Lower lobe of right lung (tissue), 2 donors: ENCODE measurements at regions not wholly inside any gene's neighbourhood (a gene's known extent, or its start where the extent isn't known, plus 50 kb on each side); places are given as distances from the start of the nearest gene placed in this dataset.

Experiments used
- ATAC-seq, 2 donors: fragments of 200-7000 bp; cut with Tn5 transposase; one replicate each; pipeline ENCODE4 v1.9.1; 2020 to 2022; ENCODE audit warnings: mild to moderate bottlenecking in 2 of 2, moderate library complexity in 2 of 2
- DNase-seq: peaks from one replicate; pipeline ENCODE4 v3.0.0-alpha.2; 2020
- H3K27ac ChIP-seq: fragments of 200-600 bp; one replicate; pipeline ENCODE4 v1.8.0; 2022
- H3K27me3 ChIP-seq: fragments of 200-600 bp; one replicate; pipeline ENCODE4 v1.8.0; 2022; ENCODE audit warnings: low read depth
- H3K36me3 ChIP-seq: fragments of 200-600 bp; one replicate; pipeline ENCODE4 v1.8.0; 2022; ENCODE audit warnings: mild to moderate bottlenecking
- H3K4me1 ChIP-seq: fragments of 200-600 bp; one replicate; pipeline ENCODE4 v1.8.0; 2022
- H3K4me3 ChIP-seq: fragments of 200-600 bp; one replicate; pipeline ENCODE4 v1.8.0; 2022; ENCODE audit warnings: mild to moderate bottlenecking
- H3K9me3 ChIP-seq: fragments of 200-600 bp; one replicate; pipeline ENCODE4 v1.8.0; 2022
- intact Hi-C: fragments of 100-400 bp; cut with DNase I; formaldehyde crosslinking; loops from one replicate; pipeline ENCODE4 v1.11.0; 2022
- TF ChIP-seq, protein P1 (sequence below): fragments of 200-600 bp; IDR thresholded peaks from one replicate; pipeline ENCODE4 v1.8.0; 2022; ENCODE audit warnings: antibody characterized with exemption, mild to moderate bottlenecking
- donor health status: DM: no; HTN: yes; CAD: no; lungs with severe emphysema.

DNA sequence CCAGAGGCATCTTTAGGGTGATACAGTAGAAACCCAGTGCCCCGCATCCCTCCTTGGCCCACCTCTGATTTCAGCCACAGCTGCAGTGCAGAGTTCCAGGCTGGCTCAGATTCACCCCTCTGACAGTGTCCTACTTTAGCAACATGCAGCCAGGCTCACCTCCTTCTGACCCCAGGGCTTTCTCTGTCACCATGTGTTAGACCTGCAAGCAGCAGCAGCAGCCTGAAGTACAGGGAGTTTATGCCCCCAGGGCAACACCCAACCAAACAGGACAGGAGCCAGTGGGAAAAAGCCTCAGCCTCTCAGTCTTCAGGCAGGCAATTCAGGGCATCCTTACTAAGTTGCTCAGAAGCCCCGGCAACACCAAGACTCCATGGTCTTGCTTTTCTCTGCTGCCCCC lies 109.0 kb upstream of the PLXNA4 start:
- intact Hi-C loops, result no loop called here
- TF ChIP-seq, protein P1, sequence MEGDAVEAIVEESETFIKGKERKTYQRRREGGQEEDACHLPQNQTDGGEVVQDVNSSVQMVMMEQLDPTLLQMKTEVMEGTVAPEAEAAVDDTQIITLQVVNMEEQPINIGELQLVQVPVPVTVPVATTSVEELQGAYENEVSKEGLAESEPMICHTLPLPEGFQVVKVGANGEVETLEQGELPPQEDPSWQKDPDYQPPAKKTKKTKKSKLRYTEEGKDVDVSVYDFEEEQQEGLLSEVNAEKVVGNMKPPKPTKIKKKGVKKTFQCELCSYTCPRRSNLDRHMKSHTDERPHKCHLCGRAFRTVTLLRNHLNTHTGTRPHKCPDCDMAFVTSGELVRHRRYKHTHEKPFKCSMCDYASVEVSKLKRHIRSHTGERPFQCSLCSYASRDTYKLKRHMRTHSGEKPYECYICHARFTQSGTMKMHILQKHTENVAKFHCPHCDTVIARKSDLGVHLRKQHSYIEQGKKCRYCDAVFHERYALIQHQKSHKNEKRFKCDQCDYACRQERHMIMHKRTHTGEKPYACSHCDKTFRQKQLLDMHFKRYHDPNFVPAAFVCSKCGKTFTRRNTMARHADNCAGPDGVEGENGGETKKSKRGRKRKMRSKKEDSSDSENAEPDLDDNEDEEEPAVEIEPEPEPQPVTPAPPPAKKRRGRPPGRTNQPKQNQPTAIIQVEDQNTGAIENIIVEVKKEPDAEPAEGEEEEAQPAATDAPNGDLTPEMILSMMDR, result no peak
- H3K4me1 ChIP-seq, result no peaks in the 10 kb centered on the region
- no peaks in the 10 kb centered on the region for H3K27me3 ChIP-seq
- H3K27ac ChIP-seq, result no peak overlapping the region
- H3K36me3 ChIP-seq, result no peaks in the 10 kb centered on the region
- no peak for ATAC-seq
- no peak for DNase-seq
- no peaks in the 10 kb centered on the region for H3K9me3 ChIP-seq
- H3K4me3 ChIP-seq, result no peak overlapping the region

DNA sequence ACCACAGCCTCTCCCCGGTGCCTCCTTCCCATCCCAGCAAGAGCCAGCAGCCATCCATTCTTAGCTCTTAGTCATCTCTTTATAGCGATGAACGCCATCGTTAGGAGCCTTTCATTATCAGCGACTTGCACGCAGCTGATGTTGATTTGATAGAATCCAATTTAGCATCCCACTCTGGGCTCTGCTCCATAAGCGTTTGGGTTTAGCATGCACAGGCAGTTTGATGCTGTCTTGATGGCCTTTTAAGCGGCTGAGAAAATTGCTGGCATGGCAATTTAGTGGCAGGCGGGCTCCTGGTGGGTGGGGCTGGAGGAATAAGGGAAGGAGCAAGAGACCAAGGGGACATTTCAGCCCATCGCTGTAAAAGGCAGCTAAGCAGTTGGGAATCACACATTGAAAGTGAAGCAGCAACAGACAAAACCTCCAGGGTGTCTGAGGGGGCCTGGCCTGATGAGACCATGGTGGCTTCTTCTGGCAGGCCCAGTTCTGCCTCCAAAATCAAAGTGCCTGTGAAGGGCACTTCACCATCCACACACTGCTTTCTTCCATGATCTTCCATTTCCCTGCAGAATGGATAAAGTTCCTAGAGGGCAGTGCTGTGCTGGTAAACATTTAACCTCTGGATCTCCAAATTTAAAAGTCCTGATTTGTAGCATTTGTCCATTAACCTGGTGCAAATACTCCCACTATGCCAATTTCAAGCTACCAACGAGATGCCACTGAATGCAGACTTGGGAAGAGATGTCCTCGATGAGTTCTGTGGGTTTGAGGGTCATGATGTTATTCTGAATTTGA lies 107.8 kb upstream of the PLXNA4 start:
- intact Hi-C loops, result no loop called here
- no peak for ATAC-seq
- no peak overlapping the region for H3K4me3 ChIP-seq
- no peaks in the 10 kb centered on the region for H3K4me1 ChIP-seq
- no peak overlapping the region for H3K27ac ChIP-seq
- no peaks in the 10 kb centered on the region for H3K9me3 ChIP-seq
- no peaks in the 10 kb centered on the region for H3K36me3 ChIP-seq
- H3K27me3 ChIP-seq, result no peaks in the 10 kb centered on the region
- TF ChIP-seq, protein P1, result no peak
- DNase-seq, result no peak

DNA sequence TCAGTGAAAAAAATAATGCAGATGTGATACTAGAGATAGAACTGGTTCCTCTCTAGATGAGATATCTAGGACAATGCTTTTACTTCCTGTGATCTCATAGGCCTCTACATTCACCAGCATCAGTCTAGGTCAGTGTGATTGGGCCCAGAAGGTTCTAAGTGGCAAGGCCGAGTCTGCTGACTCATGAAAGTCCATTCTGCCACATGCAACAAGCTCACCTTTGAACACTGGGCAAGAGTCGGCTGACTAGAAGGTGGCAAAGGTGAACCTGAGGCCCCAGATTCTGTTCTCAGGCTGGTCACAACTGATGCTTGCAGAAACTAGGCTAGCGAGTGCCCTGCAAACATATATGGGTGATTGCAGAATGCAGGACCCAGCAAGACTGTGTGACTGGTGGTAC lies 105.7 kb upstream of the PLXNA4 start:
- DNase-seq (no peak), ATAC-seq (no peak)
- no peaks in the 10 kb centered on the region for H3K9me3 ChIP-seq
- TF ChIP-seq, protein P1, result no peak
- no peak overlapping the region for H3K4me3 ChIP-seq
- no peak overlapping the region for H3K27ac ChIP-seq
- H3K36me3 ChIP-seq, result no peaks in the 10 kb centered on the region
- intact Hi-C loops, result no loop called here
- H3K4me1 ChIP-seq, result no peaks in the 10 kb centered on the region
- H3K27me3 ChIP-seq, result no peaks in the 10 kb centered on the region

DNA sequence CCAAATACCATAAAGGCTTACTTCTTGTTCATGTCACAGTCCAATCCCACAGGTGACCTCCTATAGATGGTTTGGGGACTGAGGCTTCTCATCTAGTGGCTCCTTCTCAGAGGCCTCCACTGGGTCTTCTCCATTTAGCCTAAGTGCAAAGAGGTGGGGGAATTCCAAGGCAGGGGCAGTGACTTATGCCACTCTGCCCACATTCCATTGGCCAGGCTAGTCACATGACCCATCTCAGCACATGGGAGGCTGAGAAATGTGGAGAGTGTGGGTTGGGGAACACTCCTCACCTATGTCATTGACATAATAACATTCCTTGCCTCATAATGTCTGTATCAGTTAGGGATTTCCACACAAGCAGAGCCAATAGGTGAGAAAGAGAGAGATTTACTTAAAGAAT lies 104.3 kb upstream of the PLXNA4 start:
- no peak for ATAC-seq
- no peaks in the 10 kb centered on the region for H3K4me1 ChIP-seq
- no peak overlapping the region for H3K27ac ChIP-seq
- no peak overlapping the region for H3K4me3 ChIP-seq
- intact Hi-C loops, result no loop called here
- no peak for DNase-seq
- no peaks in the 10 kb centered on the region for H3K9me3 ChIP-seq
- no peaks in the 10 kb centered on the region for H3K36me3 ChIP-seq
- H3K27me3 ChIP-seq, result no peaks in the 10 kb centered on the region
- TF ChIP-seq, protein P1, result no peak

DNA sequence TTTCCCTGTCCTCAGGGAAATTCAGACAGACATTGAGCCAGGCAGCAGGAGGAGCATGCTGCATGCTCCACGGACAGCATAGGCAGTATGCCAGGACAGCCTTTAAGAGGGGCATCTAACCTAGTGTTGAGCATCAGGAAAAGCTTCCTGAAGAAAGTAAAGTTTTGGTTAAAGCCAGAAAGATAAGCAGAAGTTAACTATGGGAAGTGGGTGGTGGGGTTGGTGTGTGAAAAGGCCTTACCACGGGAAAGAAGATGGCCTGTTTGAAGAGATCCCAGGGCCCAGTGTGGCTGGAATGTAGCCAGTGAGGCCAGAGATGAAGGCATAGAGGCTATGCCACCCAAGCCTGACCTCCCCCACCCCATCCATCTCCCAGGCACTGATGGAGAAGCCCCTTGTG lies 102.4 kb upstream of the PLXNA4 start:
- ATAC-seq (no peak), DNase-seq (no peak)
- Histone ChIP-seq H3K27me3 (no peaks in the 10 kb centered on the region), H3K9me3 (no peaks in the 10 kb centered on the region), H3K4me3 (no peak overlapping the region), H3K4me1 (no peaks in the 10 kb centered on the region), H3K27ac (no peak overlapping the region), H3K36me3 (no peaks in the 10 kb centered on the region)
- intact Hi-C loops, result no loop called here
- TF ChIP-seq, protein P1, result no peak
